NCI-H82 treated with DMSO at 0.1 percent for 48 hours (cell line): ENCODE measurements at regions not wholly inside any gene's neighbourhood (a gene's known extent, or its start where the extent isn't known, plus 50 kb on each side); places are given as distances from the start of the nearest gene placed in this dataset.

Source experiments
- DNase-seq: peaks from one replicate; lab custom pipeline; 2025; ENCODE audit not compliant: unreplicated experiment; lab: John Stamatoyannopoulos, UW

GRCh38 chr5:2255915-2256690 lies 373.4 kb upstream of the IRX4 start:
- DNase-seq = no peak

GRCh38 chr5:2254880-2255750 lies 372.4 kb upstream of the IRX4 start:
- DNase-seq = no peak

- DNase-seq = no peak
Observed at GRCh38 chr5:2254406-2254805, 371.7 kb upstream of the IRX4 start.

- no peak for DNase-seq
Observed at GRCh38 chr5:2253040-2253975, 370.6 kb upstream of the IRX4 start.

GRCh38 chr5:2251751-2252150 lies 369.0 kb upstream of the IRX4 start:
- DNase-seq = no peak

- DNase-seq = no peak
Observed at GRCh38 chr5:2251298-2251697, 368.6 kb upstream of the IRX4 start.

- no peak for DNase-seq
Observed at GRCh38 chr5:2250365-2250950, 367.7 kb upstream of the IRX4 start.

- no peak for DNase-seq
Observed at GRCh38 chr5:2249442-2249841, 366.7 kb upstream of the IRX4 start.

GRCh38 chr5:2249026-2249425 lies 366.3 kb upstream of the IRX4 start:
- DNase-seq = no peak

GRCh38 chr5:2242539-2242938 lies 359.8 kb upstream of the IRX4 start:
- no peak for DNase-seq

- no peak for DNase-seq
Observed at GRCh38 chr5:2241842-2242241, 359.1 kb upstream of the IRX4 start.

GRCh38 chr5:2240118-2240904 lies 357.6 kb upstream of the IRX4 start:
- DNase-seq = no peak

GRCh38 chr5:2239201-2239910 lies 356.6 kb upstream of the IRX4 start:
- DNase-seq = no peak

GRCh38 chr5:2238732-2239131 lies 356.0 kb upstream of the IRX4 start:
- no peak for DNase-seq

- DNase-seq = no peak
Observed at GRCh38 chr5:2227433-2227832, 344.7 kb upstream of the IRX4 start.

GRCh38 chr5:2224689-2225088 lies 342.0 kb upstream of the IRX4 start:
- no peak for DNase-seq

- no peak for DNase-seq
Observed at GRCh38 chr5:2223303-2223702, 340.6 kb upstream of the IRX4 start.

GRCh38 chr5:2222246-2222992 lies 339.7 kb upstream of the IRX4 start:
- no peak for DNase-seq

- no peak for DNase-seq
Observed at GRCh38 chr5:2221450-2221849, 338.7 kb upstream of the IRX4 start.
